ENCODE measurements at regions not wholly inside any gene's neighbourhood (a gene's known extent, or its start where the extent isn't known, plus 50 kb on each side); places are given as distances from the start of the nearest gene placed in this dataset.

DNA sequence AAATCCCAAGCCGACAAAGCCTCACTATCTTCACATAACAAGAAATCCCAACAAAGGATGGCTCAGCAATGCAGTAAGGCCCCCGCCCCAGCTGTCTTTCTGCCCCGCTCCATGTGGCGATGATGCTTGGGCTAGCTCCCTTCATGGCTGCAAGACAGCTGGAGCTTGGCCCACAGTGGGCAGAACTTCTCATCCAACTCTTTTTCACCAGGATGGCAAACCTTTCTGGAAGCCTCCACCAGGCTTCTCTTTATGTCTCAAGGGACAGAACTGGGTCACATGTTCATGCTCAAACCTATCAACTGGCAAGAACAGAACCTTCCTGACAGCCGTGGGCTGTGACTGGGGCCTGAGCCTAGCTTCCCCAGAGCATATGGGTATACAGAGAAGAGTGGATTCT lies 260.5 kb upstream of the MKLN1 start:
- TF ChIP-seq, protein P1, sequence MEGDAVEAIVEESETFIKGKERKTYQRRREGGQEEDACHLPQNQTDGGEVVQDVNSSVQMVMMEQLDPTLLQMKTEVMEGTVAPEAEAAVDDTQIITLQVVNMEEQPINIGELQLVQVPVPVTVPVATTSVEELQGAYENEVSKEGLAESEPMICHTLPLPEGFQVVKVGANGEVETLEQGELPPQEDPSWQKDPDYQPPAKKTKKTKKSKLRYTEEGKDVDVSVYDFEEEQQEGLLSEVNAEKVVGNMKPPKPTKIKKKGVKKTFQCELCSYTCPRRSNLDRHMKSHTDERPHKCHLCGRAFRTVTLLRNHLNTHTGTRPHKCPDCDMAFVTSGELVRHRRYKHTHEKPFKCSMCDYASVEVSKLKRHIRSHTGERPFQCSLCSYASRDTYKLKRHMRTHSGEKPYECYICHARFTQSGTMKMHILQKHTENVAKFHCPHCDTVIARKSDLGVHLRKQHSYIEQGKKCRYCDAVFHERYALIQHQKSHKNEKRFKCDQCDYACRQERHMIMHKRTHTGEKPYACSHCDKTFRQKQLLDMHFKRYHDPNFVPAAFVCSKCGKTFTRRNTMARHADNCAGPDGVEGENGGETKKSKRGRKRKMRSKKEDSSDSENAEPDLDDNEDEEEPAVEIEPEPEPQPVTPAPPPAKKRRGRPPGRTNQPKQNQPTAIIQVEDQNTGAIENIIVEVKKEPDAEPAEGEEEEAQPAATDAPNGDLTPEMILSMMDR (optimal IDR thresholded peaks at IDR 0.05 in 1 of 3, IDR thresholded peaks at IDR 0.05 in 1 of 3, conservative IDR thresholded peaks at IDR 0.05 in 1 of 3; ENCODE audit: extremely low read depth in 1 of 3, insufficient read depth in 2 of 3, low read length in 3 of 3): no peak
- no peak for TF ChIP-seq EZH2 (IDR thresholded peaks at IDR 0.05; ENCODE audit: low read length)

Data from keratinocyte (primary cell).